MM.1S (cell line): ENCODE measurements at regions not wholly inside any gene's neighbourhood (a gene's known extent, or its start where the extent isn't known, plus 50 kb on each side); places are given as distances from the start of the nearest gene placed in this dataset.

Experiments
- CTCF ChIP-seq: fragments of 300-600 bp; sonication (generic); IDR thresholded peaks from 2 replicates; pipeline ENCODE4 v1.5.1; 2016; ENCODE audit warnings: antibody characterized with exemption, low read length, mixed read lengths
- EZH2 ChIP-seq: fragments of 300-600 bp; sonication (generic); optimal IDR thresholded peaks from 2 replicates; pipeline ENCODE3; 2017; ENCODE audit warnings: low read depth, mild to moderate bottlenecking, antibody characterized with exemption, low read length, mixed read lengths

DNA sequence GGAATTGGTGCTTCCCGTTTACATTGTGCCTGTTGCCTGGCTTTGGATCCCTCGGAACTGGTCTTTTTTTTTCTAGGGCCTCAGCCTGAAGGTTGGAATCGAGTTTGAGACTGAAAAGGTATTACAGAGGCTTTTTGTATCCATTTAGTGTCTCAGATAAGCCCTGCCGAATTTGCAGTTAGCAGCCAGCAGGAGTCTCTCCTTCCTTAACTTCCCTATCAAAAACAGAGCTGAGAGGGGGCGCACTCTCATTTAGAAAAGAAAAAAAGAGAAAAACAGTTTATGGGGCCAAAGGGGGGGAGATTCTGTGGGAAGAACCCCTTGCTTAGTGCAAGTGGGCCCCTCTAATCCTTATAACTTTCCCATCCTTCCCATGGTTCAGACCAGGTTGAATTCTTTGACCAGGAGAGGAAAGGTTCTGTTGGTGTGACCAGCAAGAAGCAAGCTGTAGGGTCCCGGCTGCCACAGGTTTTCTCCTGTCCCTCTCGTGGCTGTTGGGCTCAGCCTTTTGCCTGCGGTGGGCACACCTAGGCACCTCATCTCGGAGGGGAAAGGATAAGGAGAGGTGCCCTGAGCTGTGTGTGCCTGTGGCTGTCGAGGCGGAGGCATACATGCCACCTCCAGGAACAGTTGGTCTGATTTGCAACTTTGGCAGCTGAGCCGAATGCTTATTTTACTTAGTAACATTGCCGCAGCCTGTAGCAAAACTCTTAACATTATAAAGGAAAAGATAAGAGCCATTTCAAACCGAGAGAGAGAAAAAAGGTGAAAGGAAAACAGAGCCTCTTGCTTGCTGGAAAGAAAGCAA, 565.0 kb upstream of the CNTN5 start:
- no peak for TF ChIP-seq CTCF
- no peak for TF ChIP-seq EZH2
